ENCODE measurements at regions not wholly inside any gene's neighbourhood (a gene's known extent, or its start where the extent isn't known, plus 50 kb on each side); places are given as distances from the start of the nearest gene placed in this dataset.

GRCh38 chr7:156383526-156383925 is 257.0 kb upstream of the RNF32 start:
- H3K4me3 ChIP-seq: no peak overlapping the region
- no peak for TF ChIP-seq CTCF (IDR thresholded peaks at IDR 0.05)
- TF ChIP-seq POLR2A (IDR thresholded peaks at IDR 0.05): no peak
- no peaks in the 10 kb centered on the region for H3K4me1 ChIP-seq
- H3K36me3 ChIP-seq: no peaks in the 10 kb centered on the region
- H3K9me3 ChIP-seq: no peaks in the 10 kb centered on the region
- DNase-seq: no peak
- intact Hi-C loops (cut with DNase I): no loop called here
- H3K27me3 ChIP-seq: peaks cover 0 to 13% (median 0%) of the 10 kb centered on the region in 4 donors
- H3K27ac ChIP-seq: no peak overlapping the region
- 64 to 79% methylated on average over 4 of the region's 4 CpGs for WGBS, 2 donors

- no peak for DNase-seq
- 28 to 29% methylated on average over 4 of the region's 4 CpGs for WGBS, 2 donors
- intact Hi-C loops (cut with DNase I): no loop called here
- H3K9me3 ChIP-seq: no peaks in the 10 kb centered on the region
- H3K27me3 ChIP-seq: peaks cover 0 to 17% (median 0%) of the 10 kb centered on the region in 4 donors
- no peak overlapping the region for H3K27ac ChIP-seq
- no peaks in the 10 kb centered on the region for H3K36me3 ChIP-seq
- no peaks in the 10 kb centered on the region for H3K4me1 ChIP-seq
- no peak overlapping the region for H3K4me3 ChIP-seq
- no peak for TF ChIP-seq POLR2A (IDR thresholded peaks at IDR 0.05)
- TF ChIP-seq CTCF (IDR thresholded peaks at IDR 0.05): no peak
Observed at GRCh38 chr7:156380261-156380660, 260.3 kb upstream of the RNF32 start.

GRCh38 chr7:156379324-156380070 is 261.1 kb upstream of the RNF32 start:
- intact Hi-C loops (cut with DNase I): no loop called here
- H3K4me1 ChIP-seq: no peaks in the 10 kb centered on the region
- WGBS, 2 donors: 34 to 47% methylated on average over 14 of the region's 14 CpGs
- no peak overlapping the region for H3K4me3 ChIP-seq
- peaks cover 0 to 17% (median 0%) of the 10 kb centered on the region in 4 donors for H3K27me3 ChIP-seq
- no peak for DNase-seq
- TF ChIP-seq CTCF (IDR thresholded peaks at IDR 0.05) (no peak), POLR2A (IDR thresholded peaks at IDR 0.05) (no peak)
- H3K9me3 ChIP-seq: no peaks in the 10 kb centered on the region
- H3K27ac ChIP-seq: no peak overlapping the region
- no peaks in the 10 kb centered on the region for H3K36me3 ChIP-seq

- Histone ChIP-seq H3K36me3 (no peaks in the 10 kb centered on the region), H3K9me3 (no peaks in the 10 kb centered on the region), H3K4me3 (no peak overlapping the region), H3K27me3 (peaks cover 0 to 17% (median 0%) of the 10 kb centered on the region in 4 donors), H3K27ac (no peak overlapping the region), H3K4me1 (no peaks in the 10 kb centered on the region)
- 53 to 61% methylated on average over 7 to 9 of the region's 10 CpGs for WGBS, 2 donors
- DNase-seq: no peak
- no peak for TF ChIP-seq POLR2A (IDR thresholded peaks at IDR 0.05)
- TF ChIP-seq CTCF (IDR thresholded peaks at IDR 0.05): no peak
- intact Hi-C loops (cut with DNase I): no loop called here
Observed at GRCh38 chr7:156378806-156379205, 261.8 kb upstream of the RNF32 start.

GRCh38 chr7:156376317-156376716 is 264.3 kb upstream of the RNF32 start:
- no peak for TF ChIP-seq CTCF (IDR thresholded peaks at IDR 0.05)
- no peak for TF ChIP-seq POLR2A (IDR thresholded peaks at IDR 0.05)
- Histone ChIP-seq H3K4me3 (no peak overlapping the region), H3K9me3 (peaks cover 0 to 4% (median 0%) of the 10 kb centered on the region in 3 donors), H3K4me1 (no peaks in the 10 kb centered on the region), H3K27ac (no peak overlapping the region), H3K36me3 (no peaks in the 10 kb centered on the region), H3K27me3 (peaks cover 0 to 9% (median 0%) of the 10 kb centered on the region in 4 donors)
- intact Hi-C loops (cut with DNase I): no loop called here
- DNase-seq: no peak
- 66 to 79% methylated on average over 7 of the region's 7 CpGs for WGBS, 2 donors

Data from esophagus squamous epithelium (tissue), 5 donors.